ENCODE measurements at regions not wholly inside any gene's neighbourhood (a gene's known extent, or its start where the extent isn't known, plus 50 kb on each side); places are given as distances from the start of the nearest gene placed in this dataset.

DNA sequence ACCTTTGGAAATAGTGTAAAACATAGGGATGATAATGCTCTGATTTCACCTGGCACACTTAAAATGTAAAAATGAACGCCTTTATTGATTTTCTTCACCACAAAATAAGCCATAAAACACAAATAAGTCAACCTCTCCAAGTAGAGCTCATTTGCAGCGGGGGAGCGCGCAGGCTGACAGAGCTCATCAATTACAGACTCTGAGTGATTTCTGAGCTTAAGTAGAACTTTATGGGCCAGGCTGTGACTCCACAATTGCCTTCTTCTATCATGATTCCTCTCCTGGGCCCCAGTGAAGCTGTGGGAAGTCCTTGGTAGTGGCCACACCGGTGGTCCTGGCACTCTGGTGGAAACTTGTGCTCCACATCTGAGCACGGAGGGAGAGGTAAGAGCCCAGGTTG is 789.0 kb upstream of the RAB6C start:
- Histone ChIP-seq H3K9me3 (ENCODE audit: control insufficient read depth, low read length) (no peaks in the 10 kb centered on the region), H3K4me1 (no peaks in the 10 kb centered on the region), H3K4me2 (ENCODE audit: low read length) (no peak overlapping the region), H3K9ac (no peak overlapping the region), H3K79me2 (no peaks in the 10 kb centered on the region), H3K4me3 (ENCODE audit: low read depth, low read length) (no peak overlapping the region), H3K27me3 (ENCODE audit: control insufficient read depth, insufficient read depth, low read length) (no peaks in the 10 kb centered on the region), H3K27ac (no peak overlapping the region), H3K36me3 (ENCODE audit: control insufficient read depth, insufficient read depth, low read length) (no peaks in the 10 kb centered on the region), H2AFZ (no peak overlapping the region)
- TF ChIP-seq, protein P1, sequence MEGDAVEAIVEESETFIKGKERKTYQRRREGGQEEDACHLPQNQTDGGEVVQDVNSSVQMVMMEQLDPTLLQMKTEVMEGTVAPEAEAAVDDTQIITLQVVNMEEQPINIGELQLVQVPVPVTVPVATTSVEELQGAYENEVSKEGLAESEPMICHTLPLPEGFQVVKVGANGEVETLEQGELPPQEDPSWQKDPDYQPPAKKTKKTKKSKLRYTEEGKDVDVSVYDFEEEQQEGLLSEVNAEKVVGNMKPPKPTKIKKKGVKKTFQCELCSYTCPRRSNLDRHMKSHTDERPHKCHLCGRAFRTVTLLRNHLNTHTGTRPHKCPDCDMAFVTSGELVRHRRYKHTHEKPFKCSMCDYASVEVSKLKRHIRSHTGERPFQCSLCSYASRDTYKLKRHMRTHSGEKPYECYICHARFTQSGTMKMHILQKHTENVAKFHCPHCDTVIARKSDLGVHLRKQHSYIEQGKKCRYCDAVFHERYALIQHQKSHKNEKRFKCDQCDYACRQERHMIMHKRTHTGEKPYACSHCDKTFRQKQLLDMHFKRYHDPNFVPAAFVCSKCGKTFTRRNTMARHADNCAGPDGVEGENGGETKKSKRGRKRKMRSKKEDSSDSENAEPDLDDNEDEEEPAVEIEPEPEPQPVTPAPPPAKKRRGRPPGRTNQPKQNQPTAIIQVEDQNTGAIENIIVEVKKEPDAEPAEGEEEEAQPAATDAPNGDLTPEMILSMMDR (IDR thresholded peaks at IDR 0.05) = no peak

DNA sequence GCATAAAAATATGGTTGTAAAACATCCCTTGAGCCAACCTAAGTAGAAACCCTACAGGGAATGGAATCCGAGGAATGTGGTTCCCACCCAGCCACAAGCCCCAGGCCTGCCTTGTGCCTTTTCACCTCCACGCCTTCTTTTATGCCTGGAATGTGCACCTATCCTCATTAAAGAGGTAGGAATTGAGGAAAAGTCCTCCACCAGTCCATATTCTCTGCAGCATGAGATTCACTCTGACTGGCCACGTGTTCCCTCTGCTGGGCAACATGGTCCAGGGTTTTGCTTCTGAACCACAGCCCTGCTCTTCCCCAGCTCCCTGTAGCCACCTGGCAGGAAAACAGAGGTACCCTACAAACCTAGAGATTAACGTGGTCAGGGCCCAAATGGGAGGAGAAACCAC is 787.9 kb upstream of the RAB6C start:
- Histone ChIP-seq H2AFZ (no peak overlapping the region), H3K4me2 (ENCODE audit: low read length) (no peak overlapping the region), H3K4me1 (no peaks in the 10 kb centered on the region), H3K27me3 (ENCODE audit: control insufficient read depth, insufficient read depth, low read length) (no peaks in the 10 kb centered on the region), H3K79me2 (no peaks in the 10 kb centered on the region), H3K4me3 (ENCODE audit: low read depth, low read length) (no peak overlapping the region), H3K27ac (no peak overlapping the region), H3K9me3 (ENCODE audit: control insufficient read depth, low read length) (no peaks in the 10 kb centered on the region), H3K36me3 (ENCODE audit: control insufficient read depth, insufficient read depth, low read length) (no peaks in the 10 kb centered on the region), H3K9ac (no peak overlapping the region)
- TF ChIP-seq, protein P1 (IDR thresholded peaks at IDR 0.05) = no peak

DNA sequence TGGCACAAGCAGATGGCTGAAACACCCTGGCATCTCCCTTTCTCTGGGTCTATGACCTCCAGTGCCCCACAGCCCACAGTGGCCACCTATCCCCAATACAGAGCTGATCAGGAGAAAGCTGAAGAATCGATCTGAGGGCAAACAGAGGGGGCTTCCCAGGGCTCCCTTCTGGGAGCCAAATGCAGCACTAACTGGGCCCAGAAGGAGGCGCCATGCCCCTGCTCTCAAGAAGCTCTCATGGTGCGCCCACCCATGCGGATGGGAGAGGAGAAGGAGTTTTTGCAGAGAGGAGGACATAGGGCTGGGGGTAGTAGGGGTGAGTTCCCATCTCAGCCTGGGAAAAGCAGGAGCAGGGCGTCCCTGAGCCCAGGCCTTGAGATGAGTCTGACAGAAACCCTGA is 787.3 kb upstream of the RAB6C start:
- no peaks in the 10 kb centered on the region for H3K27me3 ChIP-seq (ENCODE audit: control insufficient read depth, insufficient read depth, low read length)
- TF ChIP-seq, protein P1 (IDR thresholded peaks at IDR 0.05) = no peak
- H3K9me3 ChIP-seq (ENCODE audit: control insufficient read depth, low read length) = no peaks in the 10 kb centered on the region
- H2AFZ ChIP-seq = no peak overlapping the region
- no peaks in the 10 kb centered on the region for H3K36me3 ChIP-seq (ENCODE audit: control insufficient read depth, insufficient read depth, low read length)
- no peak overlapping the region for H3K4me2 ChIP-seq (ENCODE audit: low read length)
- no peak overlapping the region for H3K4me3 ChIP-seq (ENCODE audit: low read depth, low read length)
- H3K79me2 ChIP-seq = no peaks in the 10 kb centered on the region
- H3K27ac ChIP-seq = no peak overlapping the region
- H3K9ac ChIP-seq = no peak overlapping the region
- no peaks in the 10 kb centered on the region for H3K4me1 ChIP-seq

DNA sequence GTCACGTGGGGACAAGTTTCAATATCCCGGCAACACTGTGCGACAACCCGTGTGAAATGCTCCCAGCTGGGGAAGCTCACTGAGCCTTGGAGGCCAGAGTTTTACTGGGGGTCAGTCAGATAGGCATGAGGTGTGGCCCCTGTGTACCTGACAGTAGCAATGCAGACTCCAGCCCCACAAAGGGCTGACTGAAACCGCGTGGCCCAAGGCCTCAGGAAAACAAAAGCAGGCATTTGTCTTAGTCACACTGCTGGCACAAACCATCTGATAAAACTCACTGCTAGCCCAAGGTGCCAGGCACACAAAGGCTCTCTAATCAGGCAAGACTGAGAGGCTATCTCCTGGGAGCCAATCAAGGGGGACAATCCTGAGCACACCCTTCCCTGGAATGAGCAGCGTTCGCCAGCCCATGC is 786.6 kb upstream of the RAB6C start:
- no peaks in the 10 kb centered on the region for H3K27me3 ChIP-seq (ENCODE audit: control insufficient read depth, insufficient read depth, low read length)
- no peaks in the 10 kb centered on the region for H3K9me3 ChIP-seq (ENCODE audit: control insufficient read depth, low read length)
- no peak overlapping the region for H3K27ac ChIP-seq
- H3K9ac ChIP-seq = no peak overlapping the region
- H3K4me2 ChIP-seq (ENCODE audit: low read length) = no peak overlapping the region
- no peaks in the 10 kb centered on the region for H3K79me2 ChIP-seq
- H3K4me1 ChIP-seq = no peaks in the 10 kb centered on the region
- H3K36me3 ChIP-seq (ENCODE audit: control insufficient read depth, insufficient read depth, low read length) = no peaks in the 10 kb centered on the region
- H2AFZ ChIP-seq = no peak overlapping the region
- TF ChIP-seq, protein P1 (IDR thresholded peaks at IDR 0.05) = no peak
- H3K4me3 ChIP-seq (ENCODE audit: low read depth, low read length) = no peak overlapping the region

DNA sequence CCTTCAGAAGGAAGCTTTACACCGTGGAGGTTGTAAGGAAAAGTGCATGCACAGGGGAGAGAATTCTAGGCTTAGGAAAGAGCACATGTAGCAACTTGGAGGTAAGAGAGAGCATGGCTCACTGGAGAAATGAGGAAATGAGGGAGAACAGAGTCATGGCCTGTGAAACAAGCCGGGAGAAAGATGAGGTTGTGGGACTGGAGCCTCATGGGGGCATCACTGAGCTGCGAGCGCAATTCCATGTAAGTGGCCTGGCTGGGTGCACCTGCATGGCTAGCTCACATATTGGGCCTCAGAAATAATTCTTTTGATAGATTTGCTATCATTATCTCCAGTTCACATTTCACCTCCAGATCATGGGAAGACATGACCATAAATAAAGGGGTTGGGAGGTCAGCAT is 785.5 kb upstream of the RAB6C start:
- H3K79me2 ChIP-seq = no peaks in the 10 kb centered on the region
- H3K9me3 ChIP-seq (ENCODE audit: control insufficient read depth, low read length) = no peaks in the 10 kb centered on the region
- no peak overlapping the region for H3K4me2 ChIP-seq (ENCODE audit: low read length)
- H3K36me3 ChIP-seq (ENCODE audit: control insufficient read depth, insufficient read depth, low read length) = no peaks in the 10 kb centered on the region
- no peak overlapping the region for H2AFZ ChIP-seq
- H3K9ac ChIP-seq = no peak overlapping the region
- no peak overlapping the region for H3K4me3 ChIP-seq (ENCODE audit: low read depth, low read length)
- TF ChIP-seq, protein P1 (IDR thresholded peaks at IDR 0.05) = no peak
- H3K4me1 ChIP-seq = no peaks in the 10 kb centered on the region
- H3K27ac ChIP-seq = no peak overlapping the region
- H3K27me3 ChIP-seq (ENCODE audit: control insufficient read depth, insufficient read depth, low read length) = no peaks in the 10 kb centered on the region

Measured in parathyroid adenoma (tissue), 2 donors.